Ascending aorta (tissue), 2 donors: ENCODE measurements at regions not wholly inside any gene's neighbourhood (a gene's known extent, or its start where the extent isn't known, plus 50 kb on each side); places are given as distances from the start of the nearest gene placed in this dataset.

Experiments
- DNase-seq, 2 donors: peaks; one replicate each; pipeline ENCODE4 v3.0.0-alpha.2; 2019; ENCODE audit warnings: low spot score in 2 of 2
- H3K27ac ChIP-seq, 2 donors: fragments of 200-600 bp; sonication (generic); one replicate each; pipeline ENCODE4 v1.5.1; 2016 to 2017; ENCODE audit warnings: mild to moderate bottlenecking in 1 of 2
- H3K27me3 ChIP-seq: fragments of 200-600 bp; sonication (generic); one replicate; pipeline ENCODE4 v1.5.1; 2017
- H3K36me3 ChIP-seq, 2 donors: fragments of 200-600 bp; sonication (generic); one replicate each; pipeline ENCODE4 v1.5.1; 2016
- H3K4me1 ChIP-seq, 2 donors: fragments of 200-600 bp; sonication (generic); one replicate each; pipeline ENCODE4 v1.5.1; 2016 to 2017; ENCODE audit warnings: mild to moderate bottlenecking in 1 of 2
- H3K4me3 ChIP-seq, 2 donors: fragments of 200-600 bp; sonication (generic); one replicate each; pipeline ENCODE4 v1.5.1; 2016 to 2017; ENCODE audit warnings: mild to moderate bottlenecking in 1 of 2
- H3K9me3 ChIP-seq, 2 donors: fragments of 200-600 bp; sonication (generic); one replicate each; pipeline ENCODE4 v1.5.1; 2016
- intact Hi-C: fragments of 100-400 bp; cut with DNase I; formaldehyde crosslinking; loops from one replicate; pipeline ENCODE4 v1.15.1; 2023
- TF ChIP-seq, protein P1 (sequence below), 3 experiments: fragments of 200-600 bp in 2 of 3; fragments of 450-650 bp in 1 of 3; sonication (generic) in 2 of 3; IDR thresholded peaks; one replicate each; pipeline ENCODE4 v1.5.1; 2016 to 2019; ENCODE audit warnings: antibody characterized with exemption in 3 of 3, mild to moderate bottlenecking in 1 of 3, moderate library complexity in 1 of 3

DNA sequence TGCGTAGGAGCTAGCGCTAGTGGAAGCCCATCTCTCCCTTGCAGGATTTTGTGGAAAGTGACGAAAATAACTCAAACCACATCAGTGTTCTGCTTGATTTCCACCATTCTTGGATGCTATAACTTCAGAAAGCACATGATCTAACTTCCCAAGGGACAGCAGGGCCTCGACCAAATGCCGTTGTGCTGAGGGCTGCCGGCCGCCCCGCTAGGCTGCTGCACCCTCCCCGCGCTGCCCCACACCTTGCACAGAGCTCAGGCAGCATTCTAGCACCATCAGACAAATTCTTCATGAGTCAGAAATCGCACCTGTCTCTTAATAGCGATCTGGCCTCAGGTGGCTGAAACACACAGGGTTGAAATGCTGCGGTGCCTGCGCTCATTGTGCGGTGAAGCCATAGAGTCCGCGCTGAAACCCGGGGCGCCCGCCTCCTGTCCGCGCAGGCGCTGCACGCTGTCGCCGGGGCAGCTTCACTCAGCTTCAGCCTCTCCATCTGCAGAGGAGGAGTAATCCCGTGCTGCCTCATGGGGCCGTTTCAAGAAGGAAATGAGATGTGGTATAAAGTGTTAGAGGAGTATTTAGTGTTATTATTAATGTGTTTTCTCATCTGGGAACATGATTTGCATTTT, 59.2 kb upstream of the B3GAT1 start:
- Histone ChIP-seq H3K4me3 (no peak overlapping the region), H3K9me3 (no peaks in the 10 kb centered on the region), H3K27me3 (no peaks in the 10 kb centered on the region), H3K27ac (no peak overlapping the region), H3K36me3 (no peaks in the 10 kb centered on the region), H3K4me1 (no peaks in the 10 kb centered on the region)
- no peak for DNase-seq
- intact Hi-C loops: no loop called here
- TF ChIP-seq, protein P1, sequence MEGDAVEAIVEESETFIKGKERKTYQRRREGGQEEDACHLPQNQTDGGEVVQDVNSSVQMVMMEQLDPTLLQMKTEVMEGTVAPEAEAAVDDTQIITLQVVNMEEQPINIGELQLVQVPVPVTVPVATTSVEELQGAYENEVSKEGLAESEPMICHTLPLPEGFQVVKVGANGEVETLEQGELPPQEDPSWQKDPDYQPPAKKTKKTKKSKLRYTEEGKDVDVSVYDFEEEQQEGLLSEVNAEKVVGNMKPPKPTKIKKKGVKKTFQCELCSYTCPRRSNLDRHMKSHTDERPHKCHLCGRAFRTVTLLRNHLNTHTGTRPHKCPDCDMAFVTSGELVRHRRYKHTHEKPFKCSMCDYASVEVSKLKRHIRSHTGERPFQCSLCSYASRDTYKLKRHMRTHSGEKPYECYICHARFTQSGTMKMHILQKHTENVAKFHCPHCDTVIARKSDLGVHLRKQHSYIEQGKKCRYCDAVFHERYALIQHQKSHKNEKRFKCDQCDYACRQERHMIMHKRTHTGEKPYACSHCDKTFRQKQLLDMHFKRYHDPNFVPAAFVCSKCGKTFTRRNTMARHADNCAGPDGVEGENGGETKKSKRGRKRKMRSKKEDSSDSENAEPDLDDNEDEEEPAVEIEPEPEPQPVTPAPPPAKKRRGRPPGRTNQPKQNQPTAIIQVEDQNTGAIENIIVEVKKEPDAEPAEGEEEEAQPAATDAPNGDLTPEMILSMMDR (IDR thresholded peaks at IDR 0.05): no peak

DNA sequence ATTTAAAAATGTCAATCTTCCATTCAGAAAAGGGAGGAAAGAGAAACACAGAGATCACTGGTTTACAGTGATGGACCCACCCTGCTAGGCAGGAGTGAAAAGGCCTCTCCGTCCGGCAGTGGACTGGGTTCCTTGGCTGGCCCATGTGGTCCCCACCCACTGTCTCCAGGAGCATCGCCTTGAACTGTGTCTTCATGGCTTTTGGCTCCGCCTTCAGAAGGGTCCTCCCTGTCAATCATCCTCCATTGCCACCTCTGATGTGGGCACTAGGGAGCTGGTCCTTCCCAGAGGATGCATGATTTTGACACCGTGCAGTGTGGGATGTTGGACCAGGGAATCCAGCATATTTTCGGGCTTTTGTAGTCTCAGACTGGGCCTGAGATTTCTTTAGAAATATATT, 58.2 kb upstream of the B3GAT1 start:
- Histone ChIP-seq H3K9me3 (no peaks in the 10 kb centered on the region), H3K27ac (no peak overlapping the region), H3K36me3 (no peaks in the 10 kb centered on the region), H3K27me3 (no peaks in the 10 kb centered on the region), H3K4me3 (no peak overlapping the region), H3K4me1 (no peaks in the 10 kb centered on the region)
- DNase-seq: no peak
- intact Hi-C loops: no loop called here
- TF ChIP-seq, protein P1 (IDR thresholded peaks at IDR 0.05): no peak

DNA sequence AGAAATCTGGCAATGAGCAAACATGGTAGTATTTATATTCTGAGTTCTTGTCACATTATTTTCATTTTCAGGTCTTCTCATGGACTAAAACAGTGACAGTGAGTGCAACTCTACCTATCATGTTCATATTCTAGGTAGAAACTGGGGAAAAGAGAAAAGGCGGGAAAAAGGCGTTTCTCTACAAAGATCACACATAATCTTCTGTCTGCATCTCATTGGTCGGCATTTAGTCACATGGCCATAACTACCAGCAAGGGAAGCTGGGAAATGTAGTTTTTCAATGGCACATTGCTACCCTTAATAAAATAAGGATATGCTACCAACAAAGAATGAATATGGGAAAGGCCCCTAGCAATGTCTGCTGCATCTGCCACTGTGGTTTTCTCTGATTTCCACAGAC, 57.6 kb upstream of the B3GAT1 start:
- Histone ChIP-seq H3K9me3 (no peaks in the 10 kb centered on the region), H3K36me3 (no peaks in the 10 kb centered on the region), H3K4me3 (no peak overlapping the region), H3K27me3 (no peaks in the 10 kb centered on the region), H3K4me1 (no peaks in the 10 kb centered on the region), H3K27ac (no peak overlapping the region)
- TF ChIP-seq, protein P1 (IDR thresholded peaks at IDR 0.05): no peak
- DNase-seq: no peak
- intact Hi-C loops: no loop called here

DNA sequence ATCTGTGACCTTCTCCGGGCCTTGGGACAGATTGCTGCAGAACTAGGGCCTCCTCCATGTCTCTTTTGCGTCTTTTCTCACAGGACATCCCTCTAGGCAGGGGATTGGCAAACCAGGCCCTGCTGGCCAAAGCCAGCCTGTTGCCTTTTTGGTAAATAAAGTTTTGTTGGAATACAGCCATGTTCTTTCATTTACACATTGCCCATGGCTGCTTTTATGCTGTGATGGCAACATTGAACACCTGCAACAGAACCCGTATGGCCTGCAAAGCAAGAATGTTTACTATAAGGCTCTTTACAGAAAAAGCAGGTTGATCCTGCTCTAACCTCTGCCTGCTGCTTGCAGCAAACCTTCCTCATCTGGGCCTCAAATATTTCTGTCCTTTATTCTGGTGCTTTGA, 56.8 kb upstream of the B3GAT1 start:
- DNase-seq: no peak
- TF ChIP-seq, protein P1 (IDR thresholded peaks at IDR 0.05): no peak
- no peaks in the 10 kb centered on the region for H3K9me3 ChIP-seq
- H3K36me3 ChIP-seq: no peaks in the 10 kb centered on the region
- no peak overlapping the region for H3K4me3 ChIP-seq
- no peak overlapping the region for H3K27ac ChIP-seq
- H3K4me1 ChIP-seq: no peaks in the 10 kb centered on the region
- intact Hi-C loops: no loop called here
- no peaks in the 10 kb centered on the region for H3K27me3 ChIP-seq

GRCh38 chr11:134468081-134468668, 56.1 kb upstream of the B3GAT1 start:
- DNase-seq: no peak
- TF ChIP-seq, protein P1 (IDR thresholded peaks at IDR 0.05): no peak
- no peak overlapping the region for H3K27ac ChIP-seq
- no peaks in the 10 kb centered on the region for H3K9me3 ChIP-seq
- no peaks in the 10 kb centered on the region for H3K27me3 ChIP-seq
- H3K4me3 ChIP-seq: no peak overlapping the region
- intact Hi-C loops: no loop called here
- H3K4me1 ChIP-seq: no peaks in the 10 kb centered on the region
- H3K36me3 ChIP-seq: no peaks in the 10 kb centered on the region
